ENCODE measurements at regions not wholly inside any gene's neighbourhood (a gene's known extent, or its start where the extent isn't known, plus 50 kb on each side); places are given as distances from the start of the nearest gene placed in this dataset.

- 71 to 82% (median 78%) methylated on average over 9 to 12 of the region's 12 CpGs for WGBS, 4 donors
- no peak for TF ChIP-seq CTCF (IDR thresholded peaks at IDR 0.05)
- TF ChIP-seq POLR2A (IDR thresholded peaks at IDR 0.05): no peak
- Histone ChIP-seq H3K36me3 (replicated peaks in 1 of 2) (no peaks in the 10 kb centered on the region), H3K27ac (no peak overlapping the region), H3K27me3 (peaks cover 4% of the 10 kb centered on the region), H3K9me3 (replicated peaks in 1 of 3) (no peaks in the 10 kb centered on the region), H3K4me3 (no peak overlapping the region), H3K4me1 (replicated peaks in 1 of 2) (no peaks in the 10 kb centered on the region)
- no peak for DNase-seq
- intact Hi-C loops (cut with DNase I): no loop called here
Measured at GRCh38 chr22:48823941-48824340, 1003.7 kb downstream of the BRD1 start.

- intact Hi-C loops (cut with DNase I): no loop called here
- TF ChIP-seq POLR2A (IDR thresholded peaks at IDR 0.05): no peak
- no peak for TF ChIP-seq CTCF (IDR thresholded peaks at IDR 0.05)
- Histone ChIP-seq H3K27ac (no peak overlapping the region), H3K36me3 (replicated peaks in 1 of 2) (no peaks in the 10 kb centered on the region), H3K9me3 (replicated peaks in 1 of 3) (no peaks in the 10 kb centered on the region), H3K27me3 (peaks cover 4% of the 10 kb centered on the region), H3K4me3 (no peak overlapping the region), H3K4me1 (replicated peaks in 1 of 2) (no peaks in the 10 kb centered on the region)
- WGBS, 4 donors: 80 to 96% (median 89%) methylated on average over 9 to 19 of the region's 19 CpGs
- no peak for DNase-seq
Measured at GRCh38 chr22:48822278-48823233, 1005.1 kb downstream of the BRD1 start.

GRCh38 chr22:48821727-48822126 lies 1005.9 kb downstream of the BRD1 start:
- H3K27me3 ChIP-seq: peaks cover 4% of the 10 kb centered on the region
- TF ChIP-seq CTCF (IDR thresholded peaks at IDR 0.05) (no peak), POLR2A (IDR thresholded peaks at IDR 0.05) (no peak)

GRCh38 chr22:48821346-48821690 lies 1006.4 kb downstream of the BRD1 start:
- H3K27me3 ChIP-seq: peaks cover 4% of the 10 kb centered on the region
- no peaks in the 10 kb centered on the region for H3K36me3 ChIP-seq (replicated peaks in 1 of 2)
- no peak for DNase-seq
- no peak overlapping the region for H3K27ac ChIP-seq
- WGBS, 4 donors: 50 to 72% (median 67%) methylated on average over 1 to 10 of the region's 10 CpGs
- H3K4me3 ChIP-seq: no peak overlapping the region
- intact Hi-C loops (cut with DNase I): no loop called here
- no peaks in the 10 kb centered on the region for H3K4me1 ChIP-seq (replicated peaks in 1 of 2)
- no peak for TF ChIP-seq CTCF (IDR thresholded peaks at IDR 0.05)
- no peak for TF ChIP-seq POLR2A (IDR thresholded peaks at IDR 0.05)
- H3K9me3 ChIP-seq (replicated peaks in 1 of 3): no peaks in the 10 kb centered on the region

More at GRCh38 chr22:48821727-48822126, 1005.9 kb downstream of the BRD1 start:
- H3K36me3 ChIP-seq (replicated peaks in 1 of 2): no peaks in the 10 kb centered on the region
- no peak overlapping the region for H3K4me3 ChIP-seq
- no peaks in the 10 kb centered on the region for H3K9me3 ChIP-seq (replicated peaks in 1 of 3)
- H3K4me1 ChIP-seq (replicated peaks in 1 of 2): no peaks in the 10 kb centered on the region
- intact Hi-C loops (cut with DNase I): no loop called here
- no peak overlapping the region for H3K27ac ChIP-seq
- WGBS, 4 donors: 72 to 100% (median 85%) methylated on average over 1 to 10 of the region's 10 CpGs
- no peak for DNase-seq

All from adrenal gland (tissue), 9 donors.